Nucleus accumbens (tissue), 56 donors: ENCODE measurements at regions not wholly inside any gene's neighbourhood (a gene's known extent, or its start where the extent isn't known, plus 50 kb on each side); places are given as distances from the start of the nearest gene placed in this dataset.
"Not testable (repeated sequence)": the region's sequence is repeated elsewhere in the genome, so short reads cannot be mapped to it uniquely, and the experiment has no call there.

Experiments
- DNase-seq, 56 donors: peaks; one replicate each; lab custom pipeline; 2025; lab: John Stamatoyannopoulos, UW

DNA sequence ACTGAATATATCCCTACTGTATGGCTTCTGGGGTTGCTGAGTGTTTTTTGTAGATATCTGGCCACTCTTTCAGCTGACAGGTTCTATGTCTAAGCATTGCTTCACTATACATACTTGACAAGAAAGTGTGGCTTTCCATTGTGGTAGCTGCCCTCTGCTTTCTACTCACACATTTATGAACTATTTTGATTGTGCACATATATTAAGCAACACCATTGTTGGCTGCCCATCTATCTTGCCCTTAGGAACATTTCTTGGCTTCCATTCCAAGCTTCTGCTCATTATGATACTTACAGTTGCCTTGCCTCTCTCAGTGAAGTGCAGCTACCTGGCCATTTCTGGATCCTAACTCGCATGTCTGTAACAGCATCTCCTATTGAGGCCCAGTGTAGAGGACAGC, 153.6 kb upstream of the MOCS2 start:
- DNase-seq, result no peak

DNA sequence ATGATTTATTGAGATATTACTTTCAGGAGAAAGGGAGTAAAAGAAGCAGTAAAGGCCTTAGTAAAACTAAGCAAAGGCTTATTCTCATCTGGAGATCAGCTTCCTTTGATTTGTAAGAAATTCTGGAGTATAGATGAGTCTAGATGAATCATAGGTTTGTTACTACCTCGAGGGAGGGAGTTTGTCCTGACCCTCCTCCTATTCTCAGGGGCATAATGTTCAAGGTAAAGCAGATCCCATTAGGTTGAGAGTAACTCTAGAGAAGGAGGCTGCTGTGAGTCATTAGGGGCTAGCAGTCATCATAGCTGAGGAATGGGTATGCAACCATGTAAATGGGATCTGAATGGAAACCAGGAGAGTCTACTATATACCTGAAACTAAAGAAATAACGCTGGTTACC, 155.5 kb upstream of the MOCS2 start:
- DNase-seq, result no peak

DNA sequence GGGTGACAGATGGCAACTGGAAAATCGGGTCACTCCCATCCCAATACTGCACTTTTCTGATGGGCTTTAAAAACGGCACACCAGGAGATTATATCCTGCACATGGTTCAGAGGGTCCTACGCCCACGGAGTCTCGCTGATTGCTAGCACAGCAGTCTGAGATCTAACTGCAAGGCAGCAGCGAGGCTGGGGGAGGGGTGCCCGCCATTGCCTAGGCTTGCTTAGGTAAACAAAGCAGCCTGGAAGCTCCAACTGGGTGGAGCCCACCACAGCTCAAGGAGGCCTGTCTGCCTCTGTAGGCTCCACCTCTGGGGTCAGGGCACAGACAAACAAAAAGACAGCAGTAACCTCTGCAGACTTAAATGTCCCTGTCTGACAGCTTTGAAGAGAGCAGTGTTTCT, 158.7 kb upstream of the MOCS2 start:
- not testable (repeated sequence) for DNase-seq

DNA sequence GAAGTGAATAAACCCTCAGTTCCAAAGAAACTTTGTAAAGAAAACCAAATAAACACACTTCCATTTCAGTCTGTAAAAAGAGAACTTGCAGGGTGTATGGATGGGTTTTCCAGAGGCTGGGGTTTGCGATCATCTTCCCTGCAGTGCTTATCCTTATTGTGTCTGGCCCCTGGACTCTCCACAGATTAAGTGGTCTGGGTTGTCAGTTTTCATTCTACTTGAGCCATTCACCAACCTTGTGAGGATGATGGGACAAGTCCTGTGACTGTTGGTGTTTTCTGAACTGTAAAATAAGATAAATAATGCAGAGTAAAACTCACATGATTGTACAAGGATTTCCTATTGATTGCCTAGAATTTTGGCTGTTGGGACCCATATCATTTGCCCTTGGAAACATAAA, 166.1 kb upstream of the MOCS2 start:
- DNase-seq, result no peak

DNA sequence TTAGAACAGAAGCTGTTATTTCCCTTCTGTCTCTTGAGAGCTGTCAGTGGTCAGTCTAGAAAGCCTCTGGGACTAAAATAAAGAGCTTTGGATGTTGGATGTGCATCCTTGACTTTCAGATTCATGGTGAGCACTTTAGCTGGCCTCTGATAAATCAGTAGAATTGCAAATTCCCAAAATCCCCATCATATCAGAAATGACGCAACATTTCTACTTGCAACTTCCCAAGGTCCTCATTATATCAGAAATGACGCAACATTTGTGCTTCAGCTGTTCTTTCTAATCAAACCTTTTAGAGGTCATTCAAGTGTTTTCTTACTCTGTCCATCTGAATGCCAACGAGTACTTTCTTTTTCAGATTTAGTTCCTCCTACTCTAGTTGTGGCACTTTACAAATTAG, 167.3 kb upstream of the MOCS2 start:
- DNase-seq, result no peak

DNA sequence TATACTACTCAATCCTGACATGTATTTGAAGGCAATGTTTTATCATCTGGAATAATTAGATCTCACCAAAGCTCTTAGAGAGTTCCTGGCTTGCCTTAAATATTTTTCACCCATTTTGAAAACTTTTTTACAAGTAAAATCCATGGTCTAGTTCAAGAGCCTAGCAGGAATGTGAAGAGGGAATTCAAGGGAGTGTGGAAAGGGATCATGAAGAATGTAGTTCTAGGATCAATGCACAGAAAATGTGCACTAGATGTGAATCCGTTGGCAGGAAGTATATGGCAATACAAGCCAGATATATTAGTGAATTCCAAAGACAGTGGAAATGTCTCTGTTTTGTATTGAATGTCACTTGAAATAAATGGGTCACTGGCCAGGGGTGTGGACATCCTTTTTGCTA, 167.9 kb upstream of the MOCS2 start:
- no peak for DNase-seq

DNA sequence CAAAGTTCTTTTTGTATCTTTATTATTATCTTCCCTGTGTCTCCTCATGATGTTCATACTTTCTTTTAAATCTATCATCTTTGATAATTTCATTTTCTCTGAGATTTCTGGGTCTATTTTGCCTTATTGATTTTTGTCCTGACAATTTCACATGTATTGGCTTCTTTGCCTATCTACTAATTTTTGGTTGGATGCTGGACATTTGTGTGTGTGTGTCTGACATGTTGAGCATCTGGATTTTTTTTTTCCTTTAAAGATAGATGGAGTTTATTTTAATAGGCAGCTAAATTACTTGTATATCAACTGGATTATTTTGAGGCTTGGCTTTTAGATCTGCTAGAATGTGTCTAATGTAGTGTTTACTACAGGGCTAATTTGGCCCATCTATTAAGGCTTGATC, 178.0 kb upstream of the MOCS2 start:
- DNase-seq, result no peak

DNA sequence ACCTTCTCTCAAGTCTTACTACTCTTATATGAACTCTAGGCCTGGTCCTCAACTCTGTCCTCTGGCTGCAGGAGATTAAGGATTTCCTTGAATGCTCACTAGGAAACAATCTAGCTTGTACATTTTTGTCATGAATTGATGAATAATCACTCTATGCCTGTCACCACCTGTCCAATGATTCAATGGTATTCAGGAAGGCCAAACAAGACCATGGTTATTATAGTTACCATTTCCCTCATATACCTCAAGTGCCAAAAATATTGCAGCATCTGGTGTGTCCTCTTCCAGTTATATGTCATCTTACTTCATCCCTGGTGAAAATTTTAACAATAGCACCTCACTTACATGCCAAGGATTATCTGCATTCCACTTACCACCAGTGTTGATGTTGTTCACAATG, 179.0 kb upstream of the MOCS2 start:
- DNase-seq, result no peak

DNA sequence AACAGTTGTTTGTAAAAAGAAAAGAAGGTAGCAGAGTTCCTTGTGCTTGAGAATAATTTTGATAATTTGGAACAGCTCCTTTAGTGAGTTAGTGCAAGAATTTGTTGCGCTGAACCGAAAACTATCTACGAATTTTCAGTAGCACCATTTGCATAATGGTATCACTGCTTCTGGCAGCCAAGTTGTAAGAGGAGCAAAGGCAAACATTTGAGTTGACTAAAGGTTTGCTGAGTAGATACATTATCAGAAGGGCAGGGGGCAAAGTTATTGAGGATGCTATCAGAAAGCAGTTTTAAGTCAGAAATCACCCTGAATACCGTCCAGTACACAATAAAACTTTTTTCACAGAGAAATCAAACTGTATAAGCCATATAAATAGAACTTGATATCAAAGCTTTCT, 181.5 kb upstream of the MOCS2 start:
- no peak for DNase-seq

DNA sequence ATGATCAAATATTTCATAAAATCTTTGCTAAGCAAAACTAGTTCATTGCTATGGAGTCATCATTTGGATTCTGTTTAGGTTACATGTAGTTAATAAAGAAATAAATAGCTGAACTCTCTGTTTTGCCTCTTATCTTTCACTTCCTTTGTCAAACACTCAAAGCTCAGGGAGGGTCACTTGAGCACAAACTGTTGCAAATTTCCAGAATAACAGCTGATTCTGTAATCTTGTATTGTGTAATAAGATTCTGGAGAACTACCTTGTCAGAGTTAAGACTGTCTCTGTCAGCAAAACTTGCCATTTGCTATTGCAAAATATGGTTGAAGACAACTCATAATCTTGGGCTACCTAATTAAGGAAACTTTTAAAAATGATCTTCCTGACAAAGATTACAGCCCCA, 182.0 kb upstream of the MOCS2 start:
- no peak for DNase-seq

DNA sequence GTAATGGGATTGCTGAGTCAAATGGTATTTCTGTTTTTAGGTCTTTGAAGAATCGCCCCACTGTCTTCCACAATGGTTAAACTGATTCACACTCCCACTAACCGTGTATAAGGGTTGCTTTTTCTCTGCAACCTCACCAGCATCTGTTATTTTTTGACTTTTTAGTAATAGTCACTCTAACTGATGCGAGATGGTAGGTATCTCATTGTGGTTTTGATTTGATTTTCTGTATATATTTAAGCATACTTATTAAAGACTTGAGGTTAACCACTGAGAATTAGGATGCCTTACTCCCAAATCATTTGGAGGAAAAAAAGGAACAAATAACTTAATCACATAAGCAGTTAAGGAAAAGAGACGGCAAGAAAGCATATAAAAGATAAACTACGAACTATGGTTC, 181.6 kb upstream of the FST start:
- no peak for DNase-seq

DNA sequence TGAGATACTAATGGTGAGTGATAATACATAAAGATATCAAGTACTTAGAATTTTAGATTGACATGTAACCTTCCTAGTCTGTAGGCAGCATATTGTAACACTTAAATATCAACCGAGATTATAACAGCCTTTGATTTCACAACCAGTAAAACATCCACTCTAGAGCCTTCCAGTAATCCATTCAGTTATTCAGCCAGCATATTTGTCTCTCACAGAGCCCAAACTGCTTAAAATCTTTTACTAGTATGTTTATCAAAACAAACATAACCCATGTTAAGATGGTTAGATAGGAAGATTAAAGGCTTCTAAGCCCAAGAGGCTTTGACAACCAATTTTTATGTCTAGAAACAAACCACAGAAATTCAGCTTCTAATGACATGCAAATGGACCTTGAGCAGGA, 177.9 kb upstream of the FST start:
- no peak for DNase-seq

DNA sequence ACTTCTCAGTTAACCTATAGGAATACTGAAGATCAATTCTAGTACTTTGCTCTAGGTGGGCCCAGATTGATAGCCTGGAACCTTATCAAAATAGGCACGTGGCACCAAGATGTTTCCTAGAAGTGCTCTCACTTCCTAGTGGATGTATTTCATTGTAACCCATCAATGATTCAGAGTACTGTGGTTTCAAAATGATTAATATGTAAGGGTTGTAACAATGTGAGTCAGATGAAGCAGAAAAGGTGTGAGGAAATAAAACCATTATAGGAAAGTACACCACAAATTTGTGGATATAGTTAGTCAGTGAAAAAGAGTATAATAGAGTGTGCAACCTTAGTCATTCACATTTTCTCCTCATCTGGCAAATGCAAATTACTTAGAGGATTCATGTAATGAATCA, 177.3 kb upstream of the FST start:
- DNase-seq, result no peak

DNA sequence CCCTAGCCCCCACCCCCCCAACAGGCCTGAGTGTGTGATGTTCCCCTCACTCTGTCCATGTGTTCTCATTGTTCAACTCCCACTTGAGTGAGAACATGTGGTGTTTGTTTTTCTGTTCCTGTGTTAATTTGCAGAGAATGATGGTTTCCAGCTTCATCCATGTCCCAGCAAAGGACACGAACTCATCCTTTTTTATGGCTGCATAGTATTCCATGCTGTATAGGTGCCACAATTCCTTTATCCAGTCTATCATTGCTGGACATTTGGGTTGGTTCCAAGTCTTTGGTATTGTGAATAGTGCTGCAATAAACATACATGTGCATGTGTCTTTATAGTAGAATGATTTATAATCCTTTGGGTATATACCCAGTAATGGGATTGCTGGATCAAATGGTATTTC, 175.1 kb upstream of the FST start:
- DNase-seq, result not testable (repeated sequence)

DNA sequence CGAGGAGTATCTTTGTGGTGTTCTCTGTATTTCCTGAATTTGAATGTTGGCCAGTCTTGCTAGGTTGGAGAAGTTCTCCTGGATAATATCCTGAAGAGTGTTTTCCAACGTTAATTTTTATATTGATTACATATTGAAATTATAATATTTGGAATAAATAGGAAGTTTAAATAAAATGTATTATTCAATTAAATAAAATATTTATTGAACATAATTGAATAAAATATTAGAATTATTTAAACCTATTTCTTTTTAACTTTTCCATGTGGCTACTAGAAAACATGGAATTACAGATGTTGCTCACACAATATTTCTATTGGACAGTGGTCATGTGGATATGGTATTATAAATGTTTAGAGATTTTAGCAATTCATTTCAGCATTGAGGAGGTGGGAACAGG, 170.8 kb upstream of the FST start:
- DNase-seq, result no peak

DNA sequence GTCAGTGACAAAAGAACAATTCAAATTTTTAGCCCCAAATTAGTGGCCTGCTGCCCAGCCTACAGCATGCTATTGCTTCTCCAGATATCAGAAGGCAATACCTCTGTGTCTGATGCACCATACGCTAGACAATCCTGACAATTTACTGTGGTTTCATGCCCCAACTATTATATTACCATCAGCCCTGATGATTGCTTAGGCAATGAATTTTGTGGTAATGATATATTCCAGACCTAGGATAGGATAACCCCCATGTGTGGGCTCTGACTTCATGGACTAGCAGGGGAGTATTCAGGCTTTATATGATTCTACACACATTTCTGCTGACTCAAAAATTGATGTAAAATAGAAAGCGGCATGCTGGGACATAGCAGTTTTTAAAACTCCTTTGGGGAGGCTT, 168.7 kb upstream of the FST start:
- DNase-seq, result no peak

DNA sequence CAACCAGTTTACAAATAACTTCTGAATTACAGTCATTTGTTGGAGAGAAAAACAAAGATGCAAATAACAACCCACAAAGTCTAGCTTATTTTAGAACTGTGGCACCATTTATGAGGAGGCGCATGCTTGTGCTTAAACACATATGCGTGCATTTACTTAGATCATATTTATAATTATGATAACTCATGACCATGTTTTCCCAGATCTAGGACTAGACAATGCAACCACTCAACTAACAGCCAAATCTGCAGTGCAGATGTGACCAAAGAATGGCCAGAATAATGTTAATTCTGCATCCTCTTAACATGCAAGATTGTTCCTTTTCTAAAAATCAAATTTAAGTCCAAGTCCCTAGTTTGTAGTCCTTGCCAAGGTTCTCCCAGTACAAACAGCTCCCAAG, 167.3 kb upstream of the FST start:
- DNase-seq, result no peak

DNA sequence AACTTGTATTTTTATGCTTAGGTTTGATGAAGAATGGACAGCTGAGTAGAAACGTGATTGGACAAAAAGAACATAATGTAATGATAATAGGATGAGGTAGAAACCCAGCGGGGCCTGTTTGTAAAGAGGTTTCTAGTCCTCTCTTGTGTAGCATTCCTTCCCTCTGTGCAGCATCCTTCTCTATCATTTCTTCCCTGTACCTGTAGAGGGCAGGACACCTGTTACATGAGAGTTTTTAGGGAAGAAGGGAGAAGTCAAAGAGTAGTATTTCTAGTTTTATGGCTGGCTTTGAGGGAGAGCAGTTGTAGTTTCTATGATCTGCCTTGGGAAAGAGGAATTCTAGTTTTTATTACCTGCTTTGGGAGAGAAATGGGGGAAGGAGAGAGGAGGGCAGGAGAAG, 162.1 kb upstream of the FST start:
- no peak for DNase-seq

DNA sequence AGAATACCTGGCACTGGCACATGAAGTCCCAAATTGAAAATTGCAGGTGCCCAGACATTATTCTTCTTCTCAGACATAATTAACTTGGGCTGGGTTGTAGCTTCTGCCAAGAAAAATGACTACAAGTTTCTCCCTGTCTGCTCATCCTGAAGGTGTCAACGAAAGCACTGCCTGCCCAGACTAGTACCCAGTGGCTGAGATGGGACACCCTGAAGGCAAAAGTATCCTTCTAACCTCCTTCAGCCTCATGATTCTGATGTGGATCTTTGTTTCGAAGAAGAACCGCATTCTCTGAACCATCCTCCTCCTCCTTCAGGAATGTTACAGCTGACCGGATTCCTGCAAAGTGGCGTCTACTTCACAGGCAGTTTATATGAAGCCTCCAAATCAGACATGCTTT, 161.1 kb upstream of the FST start:
- DNase-seq, result no peak

DNA sequence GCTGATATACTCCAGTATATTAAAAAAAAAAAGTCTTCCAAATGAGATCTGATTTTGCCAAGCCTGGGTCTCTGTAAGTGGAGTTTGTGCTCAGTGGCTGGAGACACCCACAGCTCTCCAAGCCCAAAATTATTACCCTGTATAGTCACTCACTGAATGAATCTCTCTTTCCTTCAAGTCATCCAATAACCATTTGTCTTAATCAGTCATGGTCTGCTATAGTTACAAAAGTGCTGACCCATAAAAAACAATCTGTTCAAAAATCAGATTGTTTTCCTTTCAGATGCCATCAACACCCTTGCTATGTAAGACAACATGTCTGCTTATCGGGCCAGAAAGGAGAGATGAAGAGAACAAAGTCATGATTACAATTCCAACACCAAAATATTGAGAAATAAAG, 159.4 kb upstream of the FST start:
- no peak for DNase-seq

DNA sequence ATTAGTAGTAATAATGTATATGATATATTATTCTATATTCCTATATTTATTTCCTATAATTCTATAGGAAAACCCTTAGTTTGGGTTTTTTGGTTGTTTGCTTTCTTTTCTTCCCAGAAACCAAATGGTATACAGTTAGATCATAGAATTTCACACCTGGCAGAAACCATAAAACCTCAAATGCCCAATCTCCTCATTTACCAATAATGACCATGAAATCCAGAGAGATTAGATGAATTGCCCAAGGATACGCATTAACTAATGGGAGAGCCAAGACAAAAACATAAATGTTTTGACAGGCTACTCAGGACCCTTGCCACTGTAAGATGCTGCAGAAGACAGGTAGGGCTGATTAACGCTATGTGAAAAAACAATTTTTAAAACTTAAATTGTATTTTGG, 158.7 kb upstream of the FST start:
- no peak for DNase-seq

DNA sequence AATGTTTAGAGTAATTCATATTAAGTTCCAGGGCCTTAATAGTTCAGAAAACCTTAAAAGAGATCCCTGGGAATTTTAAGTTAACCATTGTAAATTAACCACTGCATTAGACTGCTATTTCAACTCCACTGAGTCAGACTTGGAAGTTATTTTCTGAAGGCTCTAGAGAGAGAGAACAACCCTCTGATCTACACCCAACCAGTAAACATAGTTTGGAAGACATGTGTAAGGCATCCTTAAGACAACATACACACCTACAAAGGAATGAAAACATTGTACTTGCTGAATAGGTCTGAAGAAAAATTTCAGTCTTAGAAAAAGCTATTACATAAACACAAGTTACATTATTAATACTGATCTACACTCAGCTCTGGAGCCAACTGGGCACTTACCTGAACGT, 158.2 kb upstream of the FST start:
- DNase-seq, result no peak

DNA sequence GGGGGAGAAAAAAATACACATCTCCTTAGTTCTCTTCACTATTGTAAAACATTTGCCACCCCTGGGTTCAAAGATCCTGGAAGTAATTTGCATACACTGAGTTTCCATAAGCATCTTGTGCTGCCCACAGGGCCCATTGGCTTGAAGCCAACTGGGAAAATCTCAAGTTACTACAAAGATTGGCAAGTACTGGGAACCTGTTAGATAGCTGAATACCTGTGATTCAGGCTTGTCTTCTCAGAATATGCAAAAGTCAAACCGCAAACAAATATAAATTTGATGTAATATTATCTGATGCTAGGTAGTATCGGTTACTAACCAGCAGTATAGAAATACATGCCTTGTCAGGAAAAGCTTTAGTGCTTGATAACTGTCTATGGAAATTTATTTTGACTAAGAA, 156.9 kb upstream of the FST start:
- DNase-seq, result no peak
